PC-3 (cell line): ENCODE measurements at regions not wholly inside any gene's neighbourhood (a gene's known extent, or its start where the extent isn't known, plus 50 kb on each side); places are given as distances from the start of the nearest gene placed in this dataset.

Experiments used
- ATAC-seq: fragments of 200-7000 bp; cut with Tn5 transposase; 2 replicates; pipeline ENCODE4 v1.9.1; 2020; ENCODE audit warnings: mild to moderate bottlenecking, moderate library complexity
- BruUV-seq: library from RNA; stranded (reverse); fragments of 400-500 nt; replicated peaks from 2 replicates; lab custom pipeline; 2021; lab: Mats Ljungman, UMichigan
- CTCF ChIA-PET: fragments of 300-600 bp; sonication (Branson Sonifier 250); formaldehyde crosslinking; loops from one replicate; lab custom pipeline; 2022; ENCODE audit warnings: antibody characterized with exemption; lab: Charles Lee
- POLR2A ChIA-PET: fragments of 300-600 bp; sonication (Branson Sonifier 250); formaldehyde crosslinking; loops from one replicate; lab custom pipeline; 2022; ENCODE audit warnings: antibody characterized with exemption; ENCODE audit not compliant: unreplicated experiment; lab: Charles Lee
- DNase-seq: peaks from one replicate; pipeline ENCODE4 v3.0.0-alpha.2; 2015
- H2AFZ ChIP-seq: fragments of 300-600 bp; sonication (generic); 2 replicates; pipeline ENCODE4 v1.6.0; 2016; ENCODE audit warnings: antibody characterized with exemption, low read length
- H3F3A ChIP-seq: fragments of 300-600 bp; sonication (generic); one replicate; pipeline ENCODE4 v1.6.0; 2017; ENCODE audit warnings: antibody characterized with exemption, low read length, control low read depth, mild to moderate bottlenecking; ENCODE audit not compliant: unreplicated experiment
- H3K27ac ChIP-seq: fragments of 300-600 bp; sonication (generic); 2 replicates; pipeline ENCODE4 v1.5.1; 2016; ENCODE audit warnings: mild to moderate bottlenecking, low read length
- H3K27me3 ChIP-seq: fragments of 300-600 bp; sonication (generic); 2 replicates; pipeline ENCODE4 v1.6.1; 2016; ENCODE audit warnings: low read length, mixed read lengths
- H3K36me3 ChIP-seq: fragments of 300-600 bp; sonication (generic); 2 replicates; pipeline ENCODE4 v1.6.1; 2016; ENCODE audit warnings: low read depth, mixed run types, low read length, mixed read lengths
- H3K4me1 ChIP-seq: fragments of 300-600 bp; sonication (generic); 2 replicates; pipeline ENCODE4 v1.5.1; 2016; ENCODE audit warnings: low read length; ENCODE audit not compliant: insufficient read depth
- H3K4me2 ChIP-seq: fragments of 300-600 bp; sonication (generic); 2 replicates; pipeline ENCODE4 v1.6.0; 2016; ENCODE audit warnings: low read length
- H3K4me3 ChIP-seq: fragments of 300-600 bp; sonication (generic); 2 replicates; pipeline ENCODE4 v1.5.1; 2016; ENCODE audit warnings: mild to moderate bottlenecking, low read length, mixed read lengths
- H3K79me2 ChIP-seq: fragments of 300-600 bp; sonication (generic); 2 replicates; pipeline ENCODE4 v1.6.1; 2017; ENCODE audit warnings: low read length, mixed read lengths
- H3K9ac ChIP-seq: fragments of 300-600 bp; sonication (generic); 2 replicates; pipeline ENCODE4 v1.6.0; 2016; ENCODE audit warnings: mild to moderate bottlenecking, low read length
- H3K9me2 ChIP-seq: fragments of 300-600 bp; sonication (generic); replicated peaks from 2 replicates; pipeline ENCODE4 v1.6.1; 2016; ENCODE audit warnings: mixed run types, low read length, mixed read lengths
- H3K9me3 ChIP-seq: fragments of 300-600 bp; sonication (generic); 2 replicates; pipeline ENCODE4 v1.6.1; 2016; ENCODE audit warnings: low read length, mixed read lengths
- H4K20me1 ChIP-seq: fragments of 300-600 bp; sonication (generic); 2 replicates; pipeline ENCODE4 v1.6.1; 2016; ENCODE audit warnings: low read length, mixed read lengths
- EZH2 ChIP-seq: fragments of 300-600 bp; sonication (generic); IDR thresholded peaks from one replicate; pipeline ENCODE4 v1.6.1; 2017; ENCODE audit warnings: antibody characterized with exemption, mild to moderate bottlenecking, low read length; ENCODE audit not compliant: unreplicated experiment
- EZH2phosphoT487 ChIP-seq: fragments of 300-600 bp; sonication (generic); IDR thresholded peaks from 2 replicates; pipeline ENCODE4 v1.6.1; 2018; ENCODE audit warnings: mild to moderate bottlenecking, antibody characterized with exemption, low read length, borderline replicate concordance
- intact Hi-C: fragments of 100-400 bp; cut with micrococcal nuclease; formaldehyde crosslinking; loops from 2 replicates; pipeline ENCODE4 v1.9.0; 2023
- TF ChIP-seq, protein P1 (sequence below): fragments of 300-600 bp; sonication (generic); conservative IDR thresholded peaks from 2 replicates; pipeline ENCODE4 v1.5.1; 2017; ENCODE audit warnings: antibody characterized with exemption, low read depth, mild to moderate bottlenecking, low read length

DNA sequence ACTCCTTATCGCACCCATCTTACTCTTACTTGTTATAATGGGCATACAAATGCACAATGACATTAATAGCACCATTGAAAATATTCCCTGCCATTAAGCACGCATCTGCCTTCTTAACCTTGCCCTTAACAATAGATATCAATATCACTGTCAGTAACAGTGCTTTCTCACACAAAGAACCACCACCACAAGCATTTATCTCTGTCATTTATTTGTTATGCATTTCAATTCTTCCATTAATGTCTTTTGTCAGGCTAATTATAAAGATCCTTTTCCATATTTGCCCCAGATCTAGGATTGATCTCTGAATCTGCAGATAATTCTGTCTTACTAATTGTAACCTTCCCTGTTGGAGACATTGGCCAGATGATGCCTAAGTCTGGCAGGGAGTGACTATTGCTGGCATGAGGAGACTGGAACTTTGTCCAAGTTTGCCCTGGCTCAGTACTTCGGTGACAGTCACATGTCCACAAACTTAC lies 419.6 kb upstream of the TGFBR2 start:
- H2AFZ ChIP-seq = no peak overlapping the region
- H3K9me3 ChIP-seq = no peaks in the 10 kb centered on the region
- TF ChIP-seq EZH2 (no peak), EZH2phosphoT487 (no peak)
- TF ChIP-seq, protein P1, sequence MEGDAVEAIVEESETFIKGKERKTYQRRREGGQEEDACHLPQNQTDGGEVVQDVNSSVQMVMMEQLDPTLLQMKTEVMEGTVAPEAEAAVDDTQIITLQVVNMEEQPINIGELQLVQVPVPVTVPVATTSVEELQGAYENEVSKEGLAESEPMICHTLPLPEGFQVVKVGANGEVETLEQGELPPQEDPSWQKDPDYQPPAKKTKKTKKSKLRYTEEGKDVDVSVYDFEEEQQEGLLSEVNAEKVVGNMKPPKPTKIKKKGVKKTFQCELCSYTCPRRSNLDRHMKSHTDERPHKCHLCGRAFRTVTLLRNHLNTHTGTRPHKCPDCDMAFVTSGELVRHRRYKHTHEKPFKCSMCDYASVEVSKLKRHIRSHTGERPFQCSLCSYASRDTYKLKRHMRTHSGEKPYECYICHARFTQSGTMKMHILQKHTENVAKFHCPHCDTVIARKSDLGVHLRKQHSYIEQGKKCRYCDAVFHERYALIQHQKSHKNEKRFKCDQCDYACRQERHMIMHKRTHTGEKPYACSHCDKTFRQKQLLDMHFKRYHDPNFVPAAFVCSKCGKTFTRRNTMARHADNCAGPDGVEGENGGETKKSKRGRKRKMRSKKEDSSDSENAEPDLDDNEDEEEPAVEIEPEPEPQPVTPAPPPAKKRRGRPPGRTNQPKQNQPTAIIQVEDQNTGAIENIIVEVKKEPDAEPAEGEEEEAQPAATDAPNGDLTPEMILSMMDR = no peak
- no peak overlapping the region for H3K4me3 ChIP-seq
- no peak overlapping the region for H3K27ac ChIP-seq
- no peak overlapping the region for H3K4me2 ChIP-seq
- no peaks in the 10 kb centered on the region for H3K9me2 ChIP-seq
- no peaks in the 10 kb centered on the region for H4K20me1 ChIP-seq
- ATAC-seq (no peak), DNase-seq (no peak)
- H3K27me3 ChIP-seq = no peaks in the 10 kb centered on the region
- no peaks in the 10 kb centered on the region for H3K36me3 ChIP-seq
- no TSS peak for BruUV-seq
- intact Hi-C loops = no loop called here
- H3F3A ChIP-seq = no peaks in the 10 kb centered on the region
- ChIA-PET CTCF (no interaction called here), POLR2A (no interaction called here)
- 0 out of 2 replicates have a peak, but pooled peaks cover 4% of the 10 kb centered on the region for H3K4me1 ChIP-seq
- H3K9ac ChIP-seq = no peak overlapping the region
- H3K79me2 ChIP-seq = no peaks in the 10 kb centered on the region

DNA sequence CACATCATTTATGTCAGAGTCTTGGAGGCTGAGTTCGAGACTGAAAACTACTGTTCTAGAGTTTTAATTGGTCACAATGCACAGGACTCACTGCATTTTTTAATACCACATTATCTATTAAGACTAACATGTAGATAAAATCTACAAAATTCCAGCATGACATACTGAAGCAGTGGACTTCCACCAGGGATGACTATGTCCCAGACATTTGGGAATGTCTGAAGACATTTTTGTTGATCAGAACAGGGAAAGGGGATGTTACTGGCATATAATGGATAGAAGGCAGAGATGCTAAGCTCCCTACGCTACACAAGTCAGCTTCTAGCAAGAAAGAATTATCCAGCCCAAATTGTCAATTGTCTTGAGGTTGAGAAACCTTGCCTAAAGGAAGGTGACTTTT lies 419.0 kb upstream of the TGFBR2 start:
- Histone ChIP-seq H3K9ac (no peak overlapping the region), H3F3A (no peaks in the 10 kb centered on the region), H3K4me2 (no peak overlapping the region), H3K27me3 (no peaks in the 10 kb centered on the region), H3K4me3 (no peak overlapping the region), H3K36me3 (no peaks in the 10 kb centered on the region), H3K4me1 (0 out of 2 replicates have a peak, but pooled peaks cover 4% of the 10 kb centered on the region), H3K27ac (no peak overlapping the region), H3K9me3 (no peaks in the 10 kb centered on the region), H3K79me2 (no peaks in the 10 kb centered on the region), H3K9me2 (no peaks in the 10 kb centered on the region), H4K20me1 (no peaks in the 10 kb centered on the region), H2AFZ (no peak overlapping the region)
- no peak for ATAC-seq
- ChIA-PET CTCF (no interaction called here), POLR2A (no interaction called here)
- TF ChIP-seq EZH2phosphoT487 = no peak
- TF ChIP-seq, protein P1 = no peak
- no peak for TF ChIP-seq EZH2
- intact Hi-C loops = no loop called here
- no peak for DNase-seq
- BruUV-seq = no TSS peak

DNA sequence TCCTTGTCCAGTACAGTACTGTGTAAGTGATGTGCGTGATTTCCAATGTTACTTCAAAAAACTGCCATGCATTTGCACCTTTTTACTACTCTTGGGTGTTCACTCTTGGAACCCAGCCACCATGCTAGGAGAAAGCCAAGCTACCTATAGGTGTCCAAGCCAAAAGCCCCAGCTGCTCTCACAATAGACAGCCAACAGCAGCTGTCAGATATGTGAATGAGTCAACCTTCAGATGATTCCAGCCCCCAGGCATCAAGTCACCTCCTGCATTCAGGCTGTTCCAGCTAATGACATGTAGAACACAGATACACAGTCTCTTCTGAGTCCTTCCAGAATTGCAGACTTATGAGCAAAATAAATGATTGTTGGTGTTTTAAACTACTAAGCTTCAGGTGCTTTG lies 417.7 kb upstream of the TGFBR2 start:
- H3K79me2 ChIP-seq = no peaks in the 10 kb centered on the region
- H3K4me1 ChIP-seq = peaks cover 8% of the 10 kb centered on the region
- DNase-seq (peak; percentile 87), ATAC-seq (peak; percentile 95)
- no peak overlapping the region for H3K9ac ChIP-seq
- TF ChIP-seq, protein P1 = no peak
- TF ChIP-seq EZH2 = no peak
- TF ChIP-seq EZH2phosphoT487 = no peak
- intact Hi-C loops = no loop called here
- H3K4me2 ChIP-seq = no peak overlapping the region
- no peaks in the 10 kb centered on the region for H3K9me3 ChIP-seq
- H3K27ac ChIP-seq = no peak overlapping the region
- no peaks in the 10 kb centered on the region for H3K36me3 ChIP-seq
- H4K20me1 ChIP-seq = no peaks in the 10 kb centered on the region
- CTCF ChIA-PET = interaction anchor here (0.9 to 1.2 kb wide), 2 partner anchors 11 to 146 kb away, joined by 4 to 8 read pairs; no protein-coding TSS in a partner anchor
- H3K27me3 ChIP-seq = no peaks in the 10 kb centered on the region
- no TSS peak for BruUV-seq
- H3K4me3 ChIP-seq = no peak overlapping the region
- H2AFZ ChIP-seq = no peak overlapping the region
- POLR2A ChIA-PET = no interaction called here
- no peaks in the 10 kb centered on the region for H3K9me2 ChIP-seq
- H3F3A ChIP-seq = no peaks in the 10 kb centered on the region
